Osteoblast (primary cell): ENCODE measurements at regions not wholly inside any gene's neighbourhood (a gene's known extent, or its start where the extent isn't known, plus 50 kb on each side); places are given as distances from the start of the nearest gene placed in this dataset.
"Not testable (repeated sequence)": the region's sequence is repeated elsewhere in the genome, so short reads cannot be mapped to it uniquely, and the experiment has no call there.

ENCODE experiments used
- DNase-seq: peaks from one replicate; pipeline ENCODE4 v3.0.0; 2011; ENCODE audit warnings: low spot score, mixed read lengths; ENCODE audit not compliant: insufficient read length; ENCODE audit errors: missing footprints
- H2AFZ ChIP-seq: 2 replicates; pipeline ENCODE4 v1.6.0; 2011; ENCODE audit warnings: mild to moderate bottlenecking, low read length
- H3K27ac ChIP-seq: 2 replicates; pipeline ENCODE4 v1.5.1; 2011; ENCODE audit warnings: mild to moderate bottlenecking, low read depth, low read length, moderate library complexity
- H3K27me3 ChIP-seq: 2 replicates; pipeline ENCODE4 v1.6.0; 2012; ENCODE audit warnings: mild to moderate bottlenecking, control low read depth, inconsistent platforms, low read length, moderate library complexity; ENCODE audit not compliant: insufficient read depth
- H3K36me3 ChIP-seq: 2 replicates; pipeline ENCODE4 v1.5.1; 2011; ENCODE audit warnings: mild to moderate bottlenecking, low read length, control low read depth, moderate library complexity; ENCODE audit not compliant: insufficient read depth
- H3K4me1 ChIP-seq: 2 replicates; pipeline ENCODE4 v1.5.1; 2011; ENCODE audit warnings: mild to moderate bottlenecking, low read length, control low read depth, moderate library complexity; ENCODE audit not compliant: insufficient read depth
- H3K4me2 ChIP-seq: 2 replicates; pipeline ENCODE4 v1.6.0; 2011; ENCODE audit warnings: mild to moderate bottlenecking, low read length; ENCODE audit not compliant: insufficient read depth
- H3K4me3 ChIP-seq: fragments of 200-600 bp; sonication (generic); 3 replicates; pipeline ENCODE4 v1.5.1; 2012; ENCODE audit warnings: mild to moderate bottlenecking, low read length, inconsistent platforms; ENCODE audit not compliant: insufficient read depth
- H3K79me2 ChIP-seq: 2 replicates; pipeline ENCODE4 v1.6.0; 2012; ENCODE audit warnings: mild to moderate bottlenecking, low read length, control low read depth, inconsistent platforms; ENCODE audit not compliant: insufficient read depth
- H3K9me3 ChIP-seq: 2 replicates; pipeline ENCODE4 v1.5.1; 2011; ENCODE audit warnings: low read depth, low read length, control low read depth
- H4K20me1 ChIP-seq: 2 replicates; pipeline ENCODE4 v1.6.0; 2012; ENCODE audit warnings: mild to moderate bottlenecking, low read length, control low read depth; ENCODE audit not compliant: insufficient read depth
- TF ChIP-seq, protein P1 (sequence below): IDR thresholded peaks from 2 replicates; pipeline ENCODE4 v1.5.1; 2011; ENCODE audit warnings: mild to moderate bottlenecking, low read depth, low read length, moderate library complexity; ENCODE audit errors: extremely low read depth

DNA sequence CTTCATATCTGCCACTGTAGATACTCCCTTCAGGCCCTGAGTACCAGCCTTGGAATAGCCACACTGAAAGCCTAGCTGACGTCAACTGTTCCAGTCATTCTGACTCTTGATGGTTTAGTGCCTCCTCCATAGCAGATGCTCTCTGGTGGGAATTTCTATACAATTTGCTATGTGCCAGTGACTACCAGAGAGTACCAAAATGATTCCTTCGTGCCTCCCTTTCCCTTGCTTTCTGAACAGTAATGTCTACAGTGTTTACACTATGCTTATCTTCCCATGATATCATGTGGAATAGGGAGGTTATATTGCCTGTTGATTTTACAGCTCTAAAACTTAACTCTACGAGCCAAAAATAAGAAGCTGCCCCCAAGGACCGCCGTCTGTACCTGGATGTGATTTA lies 109.7 kb upstream of the GMNC start:
- no peak overlapping the region for H3K4me2 ChIP-seq
- no peaks in the 10 kb centered on the region for H3K4me1 ChIP-seq
- H3K27me3 ChIP-seq = no peaks in the 10 kb centered on the region
- no peaks in the 10 kb centered on the region for H3K36me3 ChIP-seq
- no peak overlapping the region for H2AFZ ChIP-seq
- H3K9me3 ChIP-seq = no peaks in the 10 kb centered on the region
- H4K20me1 ChIP-seq = no peaks in the 10 kb centered on the region
- no peaks in the 10 kb centered on the region for H3K79me2 ChIP-seq
- TF ChIP-seq, protein P1, sequence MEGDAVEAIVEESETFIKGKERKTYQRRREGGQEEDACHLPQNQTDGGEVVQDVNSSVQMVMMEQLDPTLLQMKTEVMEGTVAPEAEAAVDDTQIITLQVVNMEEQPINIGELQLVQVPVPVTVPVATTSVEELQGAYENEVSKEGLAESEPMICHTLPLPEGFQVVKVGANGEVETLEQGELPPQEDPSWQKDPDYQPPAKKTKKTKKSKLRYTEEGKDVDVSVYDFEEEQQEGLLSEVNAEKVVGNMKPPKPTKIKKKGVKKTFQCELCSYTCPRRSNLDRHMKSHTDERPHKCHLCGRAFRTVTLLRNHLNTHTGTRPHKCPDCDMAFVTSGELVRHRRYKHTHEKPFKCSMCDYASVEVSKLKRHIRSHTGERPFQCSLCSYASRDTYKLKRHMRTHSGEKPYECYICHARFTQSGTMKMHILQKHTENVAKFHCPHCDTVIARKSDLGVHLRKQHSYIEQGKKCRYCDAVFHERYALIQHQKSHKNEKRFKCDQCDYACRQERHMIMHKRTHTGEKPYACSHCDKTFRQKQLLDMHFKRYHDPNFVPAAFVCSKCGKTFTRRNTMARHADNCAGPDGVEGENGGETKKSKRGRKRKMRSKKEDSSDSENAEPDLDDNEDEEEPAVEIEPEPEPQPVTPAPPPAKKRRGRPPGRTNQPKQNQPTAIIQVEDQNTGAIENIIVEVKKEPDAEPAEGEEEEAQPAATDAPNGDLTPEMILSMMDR = no peak
- no peak overlapping the region for H3K4me3 ChIP-seq
- no peak overlapping the region for H3K27ac ChIP-seq
- no peak for DNase-seq

GRCh38 chr3:190970560-190970959 lies 108.1 kb upstream of the GMNC start:
- Histone ChIP-seq H3K27me3 (no peaks in the 10 kb centered on the region), H4K20me1 (no peaks in the 10 kb centered on the region), H3K9me3 (no peaks in the 10 kb centered on the region), H3K4me2 (no peak overlapping the region), H3K79me2 (no peaks in the 10 kb centered on the region), H3K4me3 (no peak overlapping the region), H3K27ac (no peak overlapping the region), H2AFZ (peak overlapping the region; percentile 9), H3K4me1 (no peaks in the 10 kb centered on the region), H3K36me3 (no peaks in the 10 kb centered on the region)
- DNase-seq = no peak
- TF ChIP-seq, protein P1 = no peak

DNA sequence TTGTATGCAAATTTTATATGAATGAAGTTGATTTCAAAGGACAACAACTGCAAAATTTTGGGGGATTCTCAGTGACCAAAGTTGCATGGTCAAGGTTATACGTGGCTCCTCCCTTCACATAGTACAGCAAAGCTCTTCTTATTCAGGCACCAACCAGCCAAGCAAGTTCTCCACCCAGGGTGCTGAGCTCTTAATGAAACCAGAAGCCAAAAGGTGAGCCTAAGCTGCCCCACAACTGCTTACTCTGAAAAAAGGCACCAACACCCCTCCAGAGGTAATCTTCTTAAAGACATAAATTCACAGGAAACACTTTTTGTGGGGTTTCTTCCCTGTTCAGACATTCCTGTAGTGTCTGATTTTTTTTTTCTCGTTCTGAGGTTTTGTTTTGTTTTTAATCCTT lies 106.1 kb upstream of the GMNC start:
- H3K36me3 ChIP-seq = no peaks in the 10 kb centered on the region
- no peaks in the 10 kb centered on the region for H3K79me2 ChIP-seq
- H3K9me3 ChIP-seq = no peaks in the 10 kb centered on the region
- no peak overlapping the region for H2AFZ ChIP-seq
- H3K27ac ChIP-seq = no peak overlapping the region
- H3K4me1 ChIP-seq = no peaks in the 10 kb centered on the region
- TF ChIP-seq, protein P1 = no peak
- no peak overlapping the region for H3K4me3 ChIP-seq
- no peaks in the 10 kb centered on the region for H4K20me1 ChIP-seq
- H3K4me2 ChIP-seq = no peak overlapping the region
- no peak for DNase-seq
- H3K27me3 ChIP-seq = no peaks in the 10 kb centered on the region

DNA sequence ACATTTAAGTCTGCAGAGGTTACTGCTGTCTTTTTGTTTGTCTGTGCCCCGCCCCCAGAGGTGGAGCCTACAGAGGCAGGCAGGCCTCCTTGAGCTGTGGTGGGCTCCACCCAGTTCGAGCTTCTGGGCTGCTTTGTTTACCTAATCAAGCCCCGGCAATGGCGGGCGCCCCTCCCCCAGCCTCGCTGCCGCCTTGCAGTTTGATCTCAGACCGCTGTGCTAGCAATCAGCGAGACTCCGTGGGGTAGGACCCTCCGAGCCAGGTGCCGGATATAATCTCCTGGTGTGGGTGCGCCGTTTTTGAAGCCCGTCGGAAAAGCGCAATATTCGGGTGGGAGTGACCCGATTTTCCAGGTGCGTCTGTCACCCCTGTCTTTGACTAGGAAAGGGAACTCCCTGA lies 102.4 kb upstream of the GMNC start:
- not testable (repeated sequence) for H3K27ac ChIP-seq, H3K4me1 ChIP-seq, H3K79me2 ChIP-seq, H3K36me3 ChIP-seq, H3K4me3 ChIP-seq, H4K20me1 ChIP-seq, DNase-seq, H3K9me3 ChIP-seq, H3K27me3 ChIP-seq, H3K4me2 ChIP-seq, H2AFZ ChIP-seq

DNA sequence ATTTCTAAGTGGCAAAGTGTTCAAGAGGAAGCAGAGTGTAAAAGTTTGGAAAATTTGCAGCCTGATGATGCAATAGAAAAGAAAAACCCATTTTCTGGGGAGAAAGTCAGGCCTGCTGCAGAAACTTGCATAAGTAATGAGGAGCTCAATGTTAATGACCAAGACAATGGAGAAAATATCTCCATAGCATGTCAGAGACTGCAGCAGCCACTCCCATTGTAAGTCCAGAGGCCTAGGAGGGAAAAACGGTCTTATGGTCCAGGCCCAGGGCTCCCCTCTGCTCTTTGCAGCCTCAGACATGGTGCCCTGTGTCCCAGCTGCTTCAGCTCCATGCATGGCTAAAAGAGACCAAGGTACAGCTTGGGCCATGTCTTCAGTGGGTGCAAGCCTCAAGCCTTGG lies 96.6 kb upstream of the GMNC start:
- TF ChIP-seq, protein P1 = no peak
- Histone ChIP-seq H3K27ac (no peak overlapping the region), H2AFZ (no peak overlapping the region), H3K36me3 (no peaks in the 10 kb centered on the region), H3K27me3 (no peaks in the 10 kb centered on the region), H3K4me3 (no peak overlapping the region), H4K20me1 (no peaks in the 10 kb centered on the region), H3K4me2 (no peak overlapping the region), H3K79me2 (no peaks in the 10 kb centered on the region), H3K9me3 (no peaks in the 10 kb centered on the region), H3K4me1 (no peaks in the 10 kb centered on the region)
- DNase-seq = no peak
